Adipocyte (in vitro differentiated cells): ENCODE measurements at regions not wholly inside any gene's neighbourhood (a gene's known extent, or its start where the extent isn't known, plus 50 kb on each side); places are given as distances from the start of the nearest gene placed in this dataset.
A peak's percentile ranks its signal among the peaks of the same experiment; 100 is the strongest.

Source experiments
- DNase-seq: peaks from one replicate; pipeline ENCODE4 v3.0.0-alpha.2; 2015; ENCODE audit warnings: low read depth
- H3K27me3 ChIP-seq: replicated peaks from 2 replicates; pipeline ENCODE4 v1.7.0; 2013; ENCODE audit warnings: mild to moderate bottlenecking, low read length, moderate library complexity; ENCODE audit not compliant: control insufficient read depth, insufficient read depth
- H3K36me3 ChIP-seq: 2 replicates; pipeline ENCODE4 v1.7.0; 2013; ENCODE audit warnings: low read length, mild to moderate bottlenecking, moderate library complexity; ENCODE audit not compliant: control insufficient read depth, insufficient read depth, severe bottlenecking
- H3K4me1 ChIP-seq: 2 replicates; pipeline ENCODE4 v1.7.0; 2013; ENCODE audit warnings: mild to moderate bottlenecking, low read length, moderate library complexity; ENCODE audit not compliant: control insufficient read depth, insufficient read depth
- H3K4me3 ChIP-seq: 2 replicates; pipeline ENCODE4 v1.7.0; 2013; ENCODE audit warnings: mild to moderate bottlenecking, low read length, moderate library complexity
- H3K9ac ChIP-seq: 2 replicates; pipeline ENCODE4 v1.7.0; 2013; ENCODE audit warnings: mild to moderate bottlenecking, low read length, moderate library complexity
- H3K9me3 ChIP-seq: 2 replicates; pipeline ENCODE4 v1.7.0; 2013; ENCODE audit warnings: mild to moderate bottlenecking, low read length, moderate library complexity; ENCODE audit not compliant: control insufficient read depth

DNA sequence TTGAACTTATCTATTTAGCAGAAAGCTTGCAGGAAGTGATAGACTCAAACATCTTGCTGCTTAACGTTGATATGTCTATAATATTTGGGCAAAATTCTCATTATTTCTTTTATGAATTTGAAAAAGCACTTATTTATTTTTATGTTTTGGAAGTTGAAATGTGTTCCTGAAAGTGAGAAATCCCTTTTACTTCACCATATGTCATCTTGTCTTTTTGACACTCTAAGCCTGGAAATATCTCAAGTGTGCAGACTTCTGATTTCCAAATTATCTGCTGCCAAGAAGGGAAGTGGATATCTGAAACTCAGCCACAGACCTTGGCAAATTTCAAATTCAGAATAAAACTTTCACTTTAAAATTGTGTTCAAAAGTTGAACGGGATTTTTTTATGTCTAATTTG is 368.7 kb upstream of the MANEA start:
- Histone ChIP-seq H3K9ac (no peak overlapping the region), H3K4me3 (no peak overlapping the region), H3K9me3 (no peaks in the 10 kb centered on the region), H3K27me3 (no peaks in the 10 kb centered on the region), H3K4me1 (no peaks in the 10 kb centered on the region), H3K36me3 (no peaks in the 10 kb centered on the region)
- DNase-seq: no peak

DNA sequence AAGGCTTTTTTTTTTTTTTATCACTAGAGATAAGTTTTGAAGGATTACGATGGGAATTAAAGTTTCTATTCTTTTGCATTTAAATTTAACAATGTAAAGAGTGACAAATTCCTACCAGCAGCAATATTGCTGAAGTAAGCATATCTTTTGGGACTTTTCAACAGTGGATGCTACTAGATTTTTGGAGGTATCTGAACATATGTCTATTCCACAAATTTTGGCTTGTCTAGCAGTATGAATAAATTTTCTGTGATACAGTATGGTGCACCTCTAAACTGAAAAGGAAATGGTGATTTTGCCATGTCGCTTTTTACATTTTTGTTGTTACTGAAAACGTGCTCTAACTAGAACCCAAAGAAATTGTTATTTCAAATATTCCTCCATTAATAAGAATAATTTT is 368.3 kb upstream of the MANEA start:
- H3K4me3 ChIP-seq: no peak overlapping the region
- H3K27me3 ChIP-seq: no peaks in the 10 kb centered on the region
- H3K9ac ChIP-seq: no peak overlapping the region
- no peaks in the 10 kb centered on the region for H3K36me3 ChIP-seq
- no peaks in the 10 kb centered on the region for H3K9me3 ChIP-seq
- H3K4me1 ChIP-seq: no peaks in the 10 kb centered on the region
- DNase-seq: no peak

GRCh38 chr6:95216555-95216954 is 360.8 kb upstream of the MANEA start:
- Histone ChIP-seq H3K4me1 (no peaks in the 10 kb centered on the region), H3K27me3 (no peaks in the 10 kb centered on the region), H3K4me3 (no peak overlapping the region), H3K9ac (no peak overlapping the region), H3K36me3 (no peaks in the 10 kb centered on the region), H3K9me3 (no peaks in the 10 kb centered on the region)
- DNase-seq: no peak

DNA sequence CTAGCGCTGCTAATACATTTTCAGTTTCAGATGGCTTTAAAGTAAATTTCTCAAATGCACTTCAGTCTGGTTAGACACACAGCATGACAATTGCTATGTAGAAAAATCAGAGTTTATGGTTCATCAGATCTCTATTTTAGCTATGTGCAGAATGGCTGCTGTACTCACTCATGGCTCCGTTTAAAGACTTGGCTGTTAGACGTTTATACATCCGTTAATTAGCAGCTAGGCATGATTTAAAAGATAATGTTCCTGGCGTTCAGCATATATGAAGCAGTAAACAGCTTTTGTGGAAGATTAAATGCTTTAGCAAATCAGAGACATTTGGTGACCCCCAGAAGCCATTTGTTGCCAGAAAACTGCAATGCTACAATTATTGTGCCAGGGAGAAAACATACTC is 350.0 kb upstream of the MANEA start:
- Histone ChIP-seq H3K9ac (no peak overlapping the region), H3K9me3 (no peaks in the 10 kb centered on the region), H3K4me3 (no peak overlapping the region), H3K27me3 (no peaks in the 10 kb centered on the region), H3K4me1 (peaks cover 15% of the 10 kb centered on the region), H3K36me3 (no peaks in the 10 kb centered on the region)
- DNase-seq: no peak

- DNase-seq: no peak
- Histone ChIP-seq H3K4me3 (no peak overlapping the region), H3K4me1 (peaks cover 22% of the 10 kb centered on the region), H3K27me3 (no peaks in the 10 kb centered on the region), H3K9ac (no peak overlapping the region), H3K9me3 (no peaks in the 10 kb centered on the region), H3K36me3 (no peaks in the 10 kb centered on the region)
Observed at GRCh38 chr6:95228636-95229035, 348.7 kb upstream of the MANEA start.

GRCh38 chr6:95230071-95230740 is 347.1 kb upstream of the MANEA start:
- no peak overlapping the region for H3K4me3 ChIP-seq
- H3K9ac ChIP-seq: no peak overlapping the region
- no peaks in the 10 kb centered on the region for H3K9me3 ChIP-seq
- H3K36me3 ChIP-seq: no peaks in the 10 kb centered on the region
- H3K27me3 ChIP-seq: no peaks in the 10 kb centered on the region
- DNase-seq: no peak
- H3K4me1 ChIP-seq: peaks cover 22% of the 10 kb centered on the region

DNA sequence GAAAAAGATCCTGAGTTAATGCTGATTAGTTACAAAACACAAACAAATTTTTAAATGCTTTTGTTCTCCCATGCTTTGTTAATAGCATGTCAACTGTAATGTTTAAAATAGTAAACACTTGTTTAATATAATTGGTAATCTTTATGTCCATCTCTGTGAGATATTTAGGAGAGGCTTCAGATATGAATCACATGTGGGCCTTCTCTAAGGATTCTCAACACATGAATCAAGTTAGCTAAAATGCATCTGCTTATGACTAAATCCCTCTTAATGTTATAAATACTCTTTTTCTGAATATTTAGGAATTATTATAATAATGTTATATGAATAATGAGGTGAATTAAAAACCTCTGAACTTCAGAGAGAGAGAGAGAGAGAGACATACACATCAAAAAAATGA is 345.9 kb upstream of the MANEA start:
- Histone ChIP-seq H3K36me3 (no peaks in the 10 kb centered on the region), H3K4me1 (peaks cover 22% of the 10 kb centered on the region), H3K9me3 (no peaks in the 10 kb centered on the region), H3K9ac (no peak overlapping the region), H3K4me3 (no peak overlapping the region), H3K27me3 (no peaks in the 10 kb centered on the region)
- DNase-seq: no peak

DNA sequence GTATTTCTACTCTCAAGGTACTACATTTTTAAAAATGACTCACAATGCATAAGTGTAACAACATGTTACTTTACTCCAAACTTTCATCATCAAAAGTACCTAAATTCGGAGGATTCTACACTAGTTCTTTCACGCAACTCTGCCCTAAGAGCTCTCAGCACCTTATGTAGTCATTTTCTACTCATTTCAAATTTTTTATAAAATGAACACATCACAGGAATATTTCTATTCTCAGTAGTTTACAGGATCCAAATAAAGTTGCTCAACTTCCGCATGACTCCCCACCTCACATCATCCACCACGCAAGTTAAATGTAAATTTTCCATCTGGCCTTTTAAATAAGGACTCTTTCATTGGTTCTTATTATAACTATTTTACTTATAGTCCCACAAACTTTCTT is 344.9 kb upstream of the MANEA start:
- peak overlapping the region; percentile 40 for H3K4me3 ChIP-seq
- no peaks in the 10 kb centered on the region for H3K27me3 ChIP-seq
- H3K9me3 ChIP-seq: no peaks in the 10 kb centered on the region
- DNase-seq: no peak
- no peak overlapping the region for H3K9ac ChIP-seq
- H3K4me1 ChIP-seq: peaks cover 22% of the 10 kb centered on the region
- no peaks in the 10 kb centered on the region for H3K36me3 ChIP-seq

DNA sequence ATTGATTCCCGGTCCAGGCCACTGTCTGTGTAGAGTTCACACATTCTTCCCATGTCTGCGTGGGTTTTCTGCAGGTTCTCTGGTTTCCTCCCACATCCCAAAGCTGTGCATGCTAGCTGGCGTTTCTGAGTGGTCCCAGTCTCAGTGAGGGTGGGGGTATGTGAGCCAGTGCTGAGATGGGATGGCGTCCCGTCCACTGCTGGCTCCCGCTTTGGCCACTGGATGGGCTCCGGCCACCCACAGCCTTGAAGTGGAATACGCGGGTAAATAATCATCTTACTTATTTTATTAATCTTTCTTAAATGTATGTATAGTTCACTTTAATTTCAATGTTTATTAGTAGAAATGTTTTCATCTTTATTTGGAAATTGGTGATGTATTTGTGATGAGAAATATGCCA is 343.5 kb upstream of the MANEA start:
- H3K9ac ChIP-seq: no peak overlapping the region
- no peak for DNase-seq
- no peaks in the 10 kb centered on the region for H3K9me3 ChIP-seq
- peaks cover 22% of the 10 kb centered on the region for H3K4me1 ChIP-seq
- no peaks in the 10 kb centered on the region for H3K36me3 ChIP-seq
- H3K27me3 ChIP-seq: no peaks in the 10 kb centered on the region
- no peak overlapping the region for H3K4me3 ChIP-seq

DNA sequence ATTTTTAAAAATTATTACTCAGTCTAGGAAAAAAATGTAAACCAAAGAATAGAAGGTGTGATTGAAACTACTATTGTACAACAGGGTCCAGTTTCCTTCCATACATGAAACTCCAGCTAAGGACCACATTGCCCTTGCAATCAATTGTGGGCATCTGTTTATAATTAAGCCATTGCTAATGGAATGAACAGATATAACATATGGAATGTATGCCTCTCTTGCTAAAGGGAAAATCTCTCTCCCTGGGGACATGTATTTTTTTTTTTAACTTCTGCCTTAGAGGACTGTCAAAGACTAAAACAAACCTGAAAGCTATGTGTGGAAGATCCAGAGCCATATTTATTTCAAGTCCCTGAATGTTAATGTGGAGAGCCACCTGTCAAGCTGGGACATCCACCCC is 336.8 kb upstream of the MANEA start:
- no peak for DNase-seq
- H3K36me3 ChIP-seq: no peaks in the 10 kb centered on the region
- H3K27me3 ChIP-seq: no peaks in the 10 kb centered on the region
- H3K9me3 ChIP-seq: no peaks in the 10 kb centered on the region
- H3K4me3 ChIP-seq: no peak overlapping the region
- H3K4me1 ChIP-seq: peaks cover 7% of the 10 kb centered on the region
- no peak overlapping the region for H3K9ac ChIP-seq

- Histone ChIP-seq H3K4me3 (no peak overlapping the region), H3K36me3 (no peaks in the 10 kb centered on the region), H3K27me3 (no peaks in the 10 kb centered on the region), H3K9me3 (no peaks in the 10 kb centered on the region), H3K9ac (no peak overlapping the region), H3K4me1 (peaks cover 7% of the 10 kb centered on the region)
- no peak for DNase-seq
Observed at GRCh38 chr6:95242560-95242959, 334.8 kb upstream of the MANEA start.

DNA sequence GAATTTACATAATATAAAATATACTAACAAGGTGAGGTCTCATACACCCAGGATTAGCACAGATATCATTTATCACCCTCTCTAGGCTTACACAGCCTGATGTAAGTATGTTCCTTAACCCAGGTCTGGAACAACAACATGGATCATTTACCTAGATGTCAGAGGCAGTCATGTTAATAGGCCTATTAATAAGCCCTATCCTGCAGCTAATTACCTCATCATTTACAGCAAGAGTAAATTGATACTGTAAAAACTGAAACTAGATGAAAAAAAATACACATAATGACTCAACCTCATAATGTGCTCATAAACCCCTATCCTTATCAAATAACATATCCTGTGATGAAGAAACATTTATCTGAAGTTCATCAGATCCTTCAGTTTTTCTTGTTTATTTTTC is 334.3 kb upstream of the MANEA start:
- Histone ChIP-seq H3K4me3 (no peak overlapping the region), H3K4me1 (peaks cover 9% of the 10 kb centered on the region), H3K36me3 (no peaks in the 10 kb centered on the region), H3K27me3 (no peaks in the 10 kb centered on the region), H3K9me3 (no peaks in the 10 kb centered on the region), H3K9ac (no peak overlapping the region)
- DNase-seq: no peak
